OCI-LY7 (cell line): ENCODE measurements at regions not wholly inside any gene's neighbourhood (a gene's known extent, or its start where the extent isn't known, plus 50 kb on each side); places are given as distances from the start of the nearest gene placed in this dataset.

Experiments used
- BruUV-seq: library from RNA; stranded (reverse); fragments of 400-500 nt; replicated peaks from 2 replicates; lab custom pipeline; 2021; lab: Mats Ljungman, UMichigan
- CTCF ChIA-PET: fragments of 300-600 bp; sonication (Branson Sonifier 250); formaldehyde crosslinking; loops from one replicate; lab custom pipeline; 2022; ENCODE audit warnings: antibody characterized with exemption; ENCODE audit not compliant: unreplicated experiment; lab: Charles Lee
- POLR2A ChIA-PET: fragments of 300-600 bp; sonication (Branson Sonifier 250); formaldehyde crosslinking; loops from one replicate; lab custom pipeline; 2022; ENCODE audit warnings: antibody characterized with exemption; lab: Charles Lee
- DNase-seq: peaks from one replicate; pipeline ENCODE4 v3.0.0-alpha.2; 2015; ENCODE audit warnings: low spot score
- H2AFZ ChIP-seq: fragments of 200-600 bp; sonication (generic), shearing (Covaris generic); 2 replicates; pipeline ENCODE4 v1.6.1; 2014; ENCODE audit warnings: mild to moderate bottlenecking, antibody characterized with exemption, low read length, moderate library complexity
- H3K27ac ChIP-seq: fragments of 200-600 bp; sonication (generic); 2 replicates; pipeline ENCODE4 v1.5.1; 2014; ENCODE audit warnings: mixed run types, low read depth, mild to moderate bottlenecking, moderate library complexity, low read length, inconsistent platforms; ENCODE audit not compliant: poor library complexity, severe bottlenecking
- H3K36me3 ChIP-seq: fragments of 200-600 bp; sonication (generic); 2 replicates; pipeline ENCODE4 v1.6.1; 2014; ENCODE audit warnings: mild to moderate bottlenecking, antibody characterized with exemption, low read length, moderate library complexity, mixed read lengths; ENCODE audit not compliant: insufficient read depth
- H3K4me1 ChIP-seq: fragments of 200-600 bp; sonication (generic); 2 replicates; pipeline ENCODE4 v1.5.1; 2014; ENCODE audit warnings: mild to moderate bottlenecking, low read length; ENCODE audit not compliant: insufficient read depth, poor library complexity, severe bottlenecking
- H3K4me2 ChIP-seq: fragments of 200-600 bp; sonication (generic); 2 replicates; pipeline ENCODE4 v1.6.1; 2014; ENCODE audit warnings: mild to moderate bottlenecking, low read length
- H3K4me3 ChIP-seq: fragments of 200-600 bp; sonication (generic); 2 replicates; pipeline ENCODE4 v1.5.1; 2014; ENCODE audit warnings: mild to moderate bottlenecking, low read depth, low read length; ENCODE audit not compliant: poor library complexity, severe bottlenecking
- H3K79me2 ChIP-seq: fragments of 200-600 bp; sonication (generic); 2 replicates; pipeline ENCODE4 v1.6.1; 2016; ENCODE audit warnings: low read depth, mild to moderate bottlenecking, low read length, moderate library complexity, mixed read lengths; ENCODE audit not compliant: insufficient read depth
- H3K9me2 ChIP-seq: fragments of 200-600 bp; sonication (generic); 2 replicates; pipeline ENCODE4 v1.6.1; 2016; ENCODE audit warnings: mild to moderate bottlenecking, low read length, mixed read lengths; ENCODE audit not compliant: insufficient read depth
- H3K9me3 ChIP-seq: fragments of 200-600 bp; sonication (generic); 2 replicates; pipeline ENCODE4 v1.6.1; 2014; ENCODE audit warnings: mild to moderate bottlenecking, mixed run types, low read length, mixed read lengths
- H4K20me1 ChIP-seq: fragments of 200-600 bp; sonication (generic); 2 replicates; pipeline ENCODE4 v1.6.1; 2014; ENCODE audit warnings: mild to moderate bottlenecking, antibody characterized with exemption, low read length, moderate library complexity, mixed read lengths; ENCODE audit not compliant: insufficient read depth
- EZH2phosphoT487 ChIP-seq: fragments of 200-600 bp; sonication (generic); IDR thresholded peaks from 2 replicates; pipeline ENCODE4 v1.6.1; 2018; ENCODE audit warnings: low read depth, borderline replicate concordance, mild to moderate bottlenecking, mixed run types, antibody characterized with exemption, low read length, moderate library complexity, mixed read lengths
- intact Hi-C: fragments of 100-400 bp; cut with micrococcal nuclease; formaldehyde crosslinking; loops from one replicate; pipeline ENCODE4 v1.10.0; 2022; ENCODE audit not compliant: unreplicated experiment
- TF ChIP-seq, protein P1 (sequence below): fragments of 200-600 bp; sonication (generic); conservative IDR thresholded peaks from 2 replicates; pipeline ENCODE4 v1.5.1; 2014; ENCODE audit warnings: mild to moderate bottlenecking, antibody characterized with exemption, low read length, moderate library complexity, mixed read lengths

DNA sequence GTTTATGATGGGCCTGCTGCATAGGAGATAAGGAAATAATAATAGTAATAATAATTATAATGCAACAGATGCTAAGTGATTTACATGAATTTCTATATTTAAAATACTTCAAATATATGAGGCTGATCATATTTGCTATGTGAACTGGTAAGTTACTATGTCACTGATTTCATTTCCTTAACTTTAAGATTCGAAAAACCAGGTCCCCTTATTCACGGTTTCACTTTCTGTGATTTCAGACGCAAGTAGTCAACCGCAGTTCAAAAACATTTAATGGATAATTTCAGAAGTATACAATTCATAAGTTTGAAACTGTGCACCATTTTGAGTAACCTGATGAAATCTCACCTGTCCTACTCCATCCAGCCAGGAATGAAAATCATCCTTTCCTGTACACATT lies 1697.1 kb upstream of the LRRTM1 start:
- no TSS peak for BruUV-seq
- Histone ChIP-seq H3K9me3 (no peaks in the 10 kb centered on the region), H3K4me2 (no peak overlapping the region), H3K9me2 (no peaks in the 10 kb centered on the region), H3K79me2 (no peaks in the 10 kb centered on the region), H3K36me3 (no peaks in the 10 kb centered on the region), H3K4me1 (no peaks in the 10 kb centered on the region), H4K20me1 (no peaks in the 10 kb centered on the region), H2AFZ (no peak overlapping the region), H3K4me3 (no peak overlapping the region), H3K27ac (no peak overlapping the region)
- CTCF ChIA-PET: no interaction called here
- intact Hi-C loops: no loop called here
- TF ChIP-seq EZH2phosphoT487: no peak
- TF ChIP-seq, protein P1, sequence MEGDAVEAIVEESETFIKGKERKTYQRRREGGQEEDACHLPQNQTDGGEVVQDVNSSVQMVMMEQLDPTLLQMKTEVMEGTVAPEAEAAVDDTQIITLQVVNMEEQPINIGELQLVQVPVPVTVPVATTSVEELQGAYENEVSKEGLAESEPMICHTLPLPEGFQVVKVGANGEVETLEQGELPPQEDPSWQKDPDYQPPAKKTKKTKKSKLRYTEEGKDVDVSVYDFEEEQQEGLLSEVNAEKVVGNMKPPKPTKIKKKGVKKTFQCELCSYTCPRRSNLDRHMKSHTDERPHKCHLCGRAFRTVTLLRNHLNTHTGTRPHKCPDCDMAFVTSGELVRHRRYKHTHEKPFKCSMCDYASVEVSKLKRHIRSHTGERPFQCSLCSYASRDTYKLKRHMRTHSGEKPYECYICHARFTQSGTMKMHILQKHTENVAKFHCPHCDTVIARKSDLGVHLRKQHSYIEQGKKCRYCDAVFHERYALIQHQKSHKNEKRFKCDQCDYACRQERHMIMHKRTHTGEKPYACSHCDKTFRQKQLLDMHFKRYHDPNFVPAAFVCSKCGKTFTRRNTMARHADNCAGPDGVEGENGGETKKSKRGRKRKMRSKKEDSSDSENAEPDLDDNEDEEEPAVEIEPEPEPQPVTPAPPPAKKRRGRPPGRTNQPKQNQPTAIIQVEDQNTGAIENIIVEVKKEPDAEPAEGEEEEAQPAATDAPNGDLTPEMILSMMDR: no peak
- POLR2A ChIA-PET: interaction anchor here (0.7 kb wide), 1 partner anchor 48 kb away, joined by 3 read pairs; no protein-coding TSS in a partner anchor
- DNase-seq: no peak

DNA sequence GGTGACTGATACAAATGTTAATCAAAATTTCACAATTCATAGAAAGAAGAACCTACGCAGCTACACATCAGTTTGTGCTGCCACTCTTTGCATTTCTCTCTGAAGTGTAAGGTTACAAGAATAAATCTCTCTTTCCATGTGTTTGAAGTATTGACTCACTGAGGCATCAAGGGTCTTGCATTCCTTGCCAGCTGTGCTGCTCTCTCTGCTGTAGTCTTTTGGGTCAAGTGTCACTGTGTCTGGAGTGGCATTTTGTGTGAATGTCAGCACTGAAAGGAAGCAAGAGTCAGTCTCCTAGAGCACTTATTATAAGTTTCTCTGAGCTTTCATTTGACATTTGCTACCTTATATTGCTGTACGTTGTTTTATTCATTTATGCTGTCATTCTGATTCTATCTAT lies 1696.1 kb upstream of the LRRTM1 start:
- Histone ChIP-seq H3K9me3 (no peaks in the 10 kb centered on the region), H3K79me2 (no peaks in the 10 kb centered on the region), H3K27ac (no peak overlapping the region), H3K9me2 (no peaks in the 10 kb centered on the region), H3K36me3 (no peaks in the 10 kb centered on the region), H3K4me2 (no peak overlapping the region), H2AFZ (no peak overlapping the region), H3K4me3 (no peak overlapping the region), H4K20me1 (no peaks in the 10 kb centered on the region), H3K4me1 (no peaks in the 10 kb centered on the region)
- CTCF ChIA-PET: no interaction called here
- BruUV-seq: no TSS peak
- DNase-seq: no peak
- intact Hi-C loops: no loop called here
- TF ChIP-seq, protein P1: no peak
- TF ChIP-seq EZH2phosphoT487: no peak
- POLR2A ChIA-PET: interaction anchor here (0.6 kb wide), 1 partner anchor 85 kb away, joined by 3 read pairs; no protein-coding TSS in a partner anchor

DNA sequence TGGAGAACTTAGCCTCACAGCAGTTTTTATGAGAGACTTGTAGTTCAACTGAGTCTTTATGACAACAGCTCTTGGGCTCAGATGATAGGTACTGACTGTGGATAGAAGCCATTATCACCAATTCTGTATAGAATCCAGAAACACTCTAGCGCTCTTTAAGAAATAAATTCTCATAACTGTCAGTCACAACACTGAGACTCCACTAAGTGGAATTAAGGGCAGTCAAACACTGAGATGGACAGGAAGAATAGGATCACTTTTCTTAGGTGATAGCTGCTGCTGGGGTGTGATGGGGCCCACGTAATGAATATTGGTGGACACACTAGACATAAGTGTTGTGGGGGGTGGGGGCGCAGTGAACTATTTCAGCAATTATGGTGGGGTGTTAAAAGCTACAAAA lies 1691.8 kb upstream of the LRRTM1 start:
- Histone ChIP-seq H3K4me3 (no peak overlapping the region), H4K20me1 (no peaks in the 10 kb centered on the region), H3K9me2 (no peaks in the 10 kb centered on the region), H3K79me2 (no peaks in the 10 kb centered on the region), H3K36me3 (no peaks in the 10 kb centered on the region), H3K4me1 (no peaks in the 10 kb centered on the region), H3K4me2 (no peak overlapping the region), H2AFZ (no peak overlapping the region), H3K27ac (no peak overlapping the region), H3K9me3 (no peaks in the 10 kb centered on the region)
- DNase-seq: no peak
- no peak for TF ChIP-seq EZH2phosphoT487
- BruUV-seq: no TSS peak
- intact Hi-C loops: no loop called here
- CTCF ChIA-PET: no interaction called here
- POLR2A ChIA-PET: no interaction called here
